Activated CD8-positive, alpha-beta memory T cell treated with anti-CD3 and anti-CD28 coated beads, Interleukin-2, amount 10 ng/mL, durations not matched to agents 7 days and 5 days (primary cell): ENCODE measurements at regions not wholly inside any gene's neighbourhood (a gene's known extent, or its start where the extent isn't known, plus 50 kb on each side); places are given as distances from the start of the nearest gene placed in this dataset.

ENCODE experiments used
- ATAC-seq: fragments of 150-1000 bp; cut with Tn5 transposase; one replicate; pipeline ENCODE4 v1.10.0; 2021; ENCODE audit warnings: moderate library complexity
- CTCF ChIA-PET: fragments of 350-600 bp; sonication (Branson Sonifier 250); formaldehyde crosslinking; loops from one replicate; lab custom pipeline; 2021; ENCODE audit warnings: antibody characterized with exemption; lab: Charles Lee
- DNase-seq: peaks from one replicate; pipeline ENCODE4 v3.0.0-alpha.2; 2020
- H3K27ac Mint-ChIP-seq: one replicate; pipeline ENCODE4 v1.8.0; 2021; ENCODE audit warnings: mild to moderate bottlenecking, mixed read lengths
- H3K27me3 Mint-ChIP-seq: one replicate; pipeline ENCODE4 v1.8.0; 2021; ENCODE audit warnings: mixed read lengths
- H3K36me3 Mint-ChIP-seq: one replicate; pipeline ENCODE4 v1.8.0; 2021; ENCODE audit warnings: mild to moderate bottlenecking, mixed read lengths
- H3K4me1 Mint-ChIP-seq: one replicate; pipeline ENCODE4 v1.8.0; 2021; ENCODE audit warnings: mixed read lengths
- H3K4me3 Mint-ChIP-seq: one replicate; pipeline ENCODE4 v1.8.0; 2021; ENCODE audit warnings: mild to moderate bottlenecking, moderate library complexity, mixed read lengths
- H3K9me3 Mint-ChIP-seq: one replicate; pipeline ENCODE4 v1.8.0; 2022; ENCODE audit warnings: low read depth, mixed read lengths

DNA sequence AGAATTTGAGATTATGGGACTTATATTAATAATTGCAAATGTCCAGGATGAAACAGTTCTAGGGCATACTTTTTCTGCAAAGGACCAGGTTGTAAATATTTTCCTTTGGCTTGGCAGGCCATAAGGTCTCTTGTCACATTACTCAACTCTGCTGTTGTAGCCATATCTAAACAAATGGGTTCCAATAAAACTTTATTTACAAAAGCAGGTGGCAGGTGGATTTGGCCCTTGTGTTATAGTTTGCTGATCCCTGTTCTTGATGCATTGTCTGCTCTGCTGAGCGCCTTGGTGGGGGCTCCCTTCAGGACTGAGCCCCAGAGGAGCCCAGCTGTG is 258.5 kb downstream of the FOXD2 start:
- H3K36me3 Mint-ChIP-seq = no peaks in the 10 kb centered on the region
- no peak overlapping the region for H3K4me3 Mint-ChIP-seq
- no peaks in the 10 kb centered on the region for H3K9me3 Mint-ChIP-seq
- H3K4me1 Mint-ChIP-seq = no peaks in the 10 kb centered on the region
- peaks cover 1% of the 10 kb centered on the region for H3K27me3 Mint-ChIP-seq
- H3K27ac Mint-ChIP-seq = no peak overlapping the region
- DNase-seq (no peak), ATAC-seq (no peak)
- CTCF ChIA-PET = interaction anchor here (1.0 to 1.7 kb wide), 2 partner anchors 14 to 29 kb away, joined by 3 to 5 read pairs; no protein-coding TSS in a partner anchor

DNA sequence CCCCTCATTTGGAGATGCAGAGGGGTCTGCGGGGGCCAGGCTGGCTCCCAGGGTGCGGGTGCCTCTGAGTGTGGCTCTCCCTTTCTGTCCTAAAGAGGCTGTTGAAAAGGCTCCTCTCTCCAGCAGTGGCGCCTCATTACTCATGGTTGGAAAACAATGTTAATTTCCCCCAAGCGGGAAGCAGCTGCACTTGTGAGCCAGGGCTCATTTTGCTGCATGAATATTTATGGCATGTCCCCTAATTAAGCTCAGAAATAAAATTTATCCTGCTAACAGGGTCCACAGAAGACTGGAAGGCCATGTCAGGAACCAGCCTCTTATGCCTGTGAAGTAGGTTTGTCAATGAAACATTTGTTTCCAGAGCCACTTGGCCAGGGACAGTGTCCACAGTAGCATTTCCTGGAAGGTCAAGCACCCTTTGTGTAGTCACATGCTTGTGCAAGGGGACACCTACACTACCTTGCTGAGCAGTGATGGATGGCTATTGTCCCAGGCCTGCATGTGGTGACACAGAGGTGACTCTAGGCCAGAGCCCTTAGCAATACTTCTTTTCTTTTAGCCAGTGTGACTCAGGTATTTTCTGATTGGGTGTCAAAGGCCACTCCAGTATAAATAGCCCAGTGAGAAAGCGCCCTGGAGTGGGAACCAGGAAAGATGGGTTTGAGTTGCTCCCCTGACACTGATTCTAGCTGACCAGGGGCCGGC is 259.0 kb downstream of the FOXD2 start:
- Mint-ChIP-seq H3K9me3 (no peaks in the 10 kb centered on the region), H3K27me3 (no peaks in the 10 kb centered on the region), H3K4me1 (no peaks in the 10 kb centered on the region), H3K27ac (no peak overlapping the region), H3K4me3 (no peak overlapping the region), H3K36me3 (no peaks in the 10 kb centered on the region)
- DNase-seq = no peak
- no peak for ATAC-seq
- CTCF ChIA-PET = interaction anchor here (1.0 to 2.4 kb wide), 3 partner anchors 13 to 29 kb away, joined by 3 to 6 read pairs (median 5); no protein-coding TSS in a partner anchor

DNA sequence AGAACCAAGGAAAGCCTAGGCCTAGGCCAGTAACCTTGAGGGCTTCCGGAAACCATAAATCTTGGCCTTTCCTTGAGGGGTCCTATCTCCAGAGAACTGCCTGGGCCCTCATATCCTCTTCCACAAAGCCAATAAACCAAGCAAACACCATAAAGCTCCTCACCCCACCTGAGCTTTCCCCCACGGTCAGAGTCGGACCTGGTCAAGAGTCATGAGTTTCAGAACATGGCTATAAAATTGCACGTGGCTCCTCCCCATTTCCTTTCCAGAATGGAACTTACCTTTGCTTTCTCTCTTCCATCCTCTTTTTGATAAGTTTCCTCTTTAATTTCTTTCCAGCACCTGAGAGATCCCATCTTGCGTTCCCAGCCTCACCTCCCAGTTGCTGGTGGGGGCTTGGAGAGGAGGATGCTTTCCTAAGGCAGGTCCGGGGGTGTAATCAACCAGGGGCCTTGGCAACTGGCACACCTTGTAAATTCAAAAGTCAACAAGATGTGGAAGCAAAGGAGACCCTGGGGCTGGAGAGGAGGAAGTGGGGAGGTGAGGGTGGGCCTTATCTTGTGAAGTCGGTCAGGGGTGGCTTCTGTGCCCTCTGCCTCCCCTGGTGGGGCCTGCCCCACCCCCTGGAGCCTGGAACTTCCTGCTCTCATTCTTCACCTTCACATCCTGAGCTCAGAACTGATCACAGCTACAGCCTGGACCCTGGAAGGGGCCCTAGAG is 259.9 kb downstream of the FOXD2 start:
- H3K27ac Mint-ChIP-seq = no peak overlapping the region
- H3K4me1 Mint-ChIP-seq = no peaks in the 10 kb centered on the region
- no peak overlapping the region for H3K4me3 Mint-ChIP-seq
- no peaks in the 10 kb centered on the region for H3K9me3 Mint-ChIP-seq
- H3K36me3 Mint-ChIP-seq = no peaks in the 10 kb centered on the region
- CTCF ChIA-PET = interaction anchor here (2.4 kb wide), 1 partner anchor 12 kb away, joined by 6 read pairs; no protein-coding TSS in a partner anchor
- no peak for DNase-seq
- H3K27me3 Mint-ChIP-seq = no peaks in the 10 kb centered on the region
- ATAC-seq = no peak

DNA sequence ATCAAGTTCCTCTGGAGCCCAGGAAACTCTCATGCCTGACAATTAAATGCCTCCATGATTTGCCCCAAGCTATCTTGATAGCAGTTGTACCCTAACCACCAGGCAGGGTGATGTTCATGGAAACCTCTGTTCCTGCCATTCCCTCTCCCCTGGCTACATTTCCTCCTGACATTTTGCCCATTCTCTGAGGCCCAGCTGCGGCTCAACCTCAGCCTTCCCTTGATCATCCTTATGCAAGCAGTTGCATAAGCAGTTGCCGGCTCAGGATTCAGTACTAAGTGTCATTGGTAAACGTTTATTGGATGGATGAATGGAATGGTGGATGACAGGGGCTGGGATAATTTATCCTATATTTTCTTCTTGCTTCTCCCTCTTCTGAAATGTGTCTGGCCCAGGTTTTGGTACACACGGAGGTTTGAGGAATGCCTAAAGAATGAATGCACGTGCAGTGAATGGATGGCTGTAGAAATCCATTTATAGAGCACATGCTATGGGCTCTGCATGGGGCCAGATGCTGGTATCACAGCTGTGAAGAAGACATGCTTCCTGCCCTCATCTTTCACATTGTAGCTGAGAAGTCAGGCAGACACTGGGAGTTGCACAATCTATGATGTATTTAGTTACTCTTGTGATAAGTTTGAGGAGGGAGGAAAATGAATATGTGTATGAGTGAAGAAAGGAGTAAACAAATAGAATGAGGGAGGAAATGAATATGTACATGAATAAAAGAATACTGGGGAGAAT is 261.8 kb downstream of the FOXD2 start:
- no peaks in the 10 kb centered on the region for H3K4me1 Mint-ChIP-seq
- no peaks in the 10 kb centered on the region for H3K36me3 Mint-ChIP-seq
- H3K27me3 Mint-ChIP-seq = no peaks in the 10 kb centered on the region
- no peak for DNase-seq
- no peak overlapping the region for H3K4me3 Mint-ChIP-seq
- no peaks in the 10 kb centered on the region for H3K9me3 Mint-ChIP-seq
- H3K27ac Mint-ChIP-seq = no peak overlapping the region
- CTCF ChIA-PET = interaction anchor here (0.9 to 2.4 kb wide), 3 partner anchors 10 to 311 kb away, joined by 3 to 6 read pairs (median 3); no protein-coding TSS in a partner anchor
- ATAC-seq = no peak

DNA sequence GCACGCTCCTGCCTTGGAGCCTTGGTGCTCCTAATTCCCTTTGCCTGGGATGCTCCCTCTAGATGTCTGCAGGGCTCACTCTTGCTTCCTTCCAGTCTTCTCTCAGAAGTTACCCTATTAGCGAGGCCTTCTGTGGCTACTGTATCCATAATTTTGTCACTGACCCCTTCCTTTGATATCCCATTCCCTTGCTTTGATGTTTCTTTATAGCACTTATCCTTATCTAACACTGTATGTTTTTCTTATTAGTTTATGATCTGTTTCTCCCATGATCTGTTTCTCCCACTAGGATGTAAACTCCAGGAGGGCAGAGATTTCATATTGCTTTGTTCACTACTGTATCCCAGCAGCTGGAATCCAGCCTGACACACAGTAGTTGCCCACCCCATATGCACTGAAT is 263.4 kb downstream of the FOXD2 start:
- CTCF ChIA-PET = interaction anchor here (1.0 kb wide), 2 partner anchors 10 to 90 kb away, joined by 3 read pairs; no protein-coding TSS in a partner anchor
- H3K4me3 Mint-ChIP-seq = no peak overlapping the region
- peaks cover 9% of the 10 kb centered on the region for H3K27me3 Mint-ChIP-seq

DNA sequence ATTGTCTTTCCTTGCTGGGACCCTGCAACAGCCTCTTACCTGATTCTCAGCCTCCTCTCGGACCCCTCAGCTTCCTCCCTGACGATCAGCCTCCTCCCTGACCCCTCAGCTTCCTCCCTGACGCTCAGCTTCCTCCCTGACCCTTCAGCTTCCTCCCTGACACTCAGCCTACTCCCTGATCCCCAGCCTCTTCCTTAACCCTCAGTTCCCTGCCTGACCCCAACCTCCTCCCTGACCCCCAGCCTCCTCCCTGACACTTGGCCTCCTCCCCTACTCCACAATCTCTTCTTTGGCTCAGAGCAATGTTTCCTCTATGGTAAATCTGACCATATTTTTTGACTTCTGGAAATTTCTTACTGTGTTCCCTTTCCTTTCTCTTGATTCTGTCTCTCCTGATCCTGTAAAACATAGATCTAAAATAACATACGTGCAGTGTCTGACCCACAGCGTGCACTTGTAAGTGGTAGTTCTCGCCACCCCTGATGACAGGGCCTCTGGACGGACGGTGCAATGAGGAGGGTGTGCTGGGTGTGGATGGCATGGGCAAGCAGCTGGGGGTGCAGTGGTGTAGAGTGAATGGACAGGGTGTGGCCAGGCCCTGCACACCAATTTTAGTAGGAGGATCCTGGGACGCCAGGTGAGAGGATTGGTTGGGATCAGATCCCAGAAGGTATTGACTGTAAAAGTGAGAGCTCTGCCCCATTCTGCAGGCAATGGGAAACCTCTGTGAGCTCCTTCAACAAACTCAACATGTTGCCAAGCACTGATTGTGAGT is 264.1 kb downstream of the FOXD2 start:
- Mint-ChIP-seq H3K4me3 (no peak overlapping the region), H3K27ac (no peak overlapping the region), H3K27me3 (peaks cover 13% of the 10 kb centered on the region), H3K4me1 (no peaks in the 10 kb centered on the region), H3K36me3 (no peaks in the 10 kb centered on the region), H3K9me3 (no peaks in the 10 kb centered on the region)
- no peak for DNase-seq
- no peak for ATAC-seq
- CTCF ChIA-PET = interaction anchor here (1.0 kb wide), 2 partner anchors 9 to 89 kb away, joined by 3 read pairs; no protein-coding TSS in a partner anchor

More for the DNA sequence above, 263.4 kb downstream of the FOXD2 start:
- Mint-ChIP-seq H3K9me3 (no peaks in the 10 kb centered on the region), H3K27ac (no peak overlapping the region), H3K4me1 (no peaks in the 10 kb centered on the region), H3K36me3 (no peaks in the 10 kb centered on the region)
- no peak for DNase-seq
- ATAC-seq = no peak

DNA sequence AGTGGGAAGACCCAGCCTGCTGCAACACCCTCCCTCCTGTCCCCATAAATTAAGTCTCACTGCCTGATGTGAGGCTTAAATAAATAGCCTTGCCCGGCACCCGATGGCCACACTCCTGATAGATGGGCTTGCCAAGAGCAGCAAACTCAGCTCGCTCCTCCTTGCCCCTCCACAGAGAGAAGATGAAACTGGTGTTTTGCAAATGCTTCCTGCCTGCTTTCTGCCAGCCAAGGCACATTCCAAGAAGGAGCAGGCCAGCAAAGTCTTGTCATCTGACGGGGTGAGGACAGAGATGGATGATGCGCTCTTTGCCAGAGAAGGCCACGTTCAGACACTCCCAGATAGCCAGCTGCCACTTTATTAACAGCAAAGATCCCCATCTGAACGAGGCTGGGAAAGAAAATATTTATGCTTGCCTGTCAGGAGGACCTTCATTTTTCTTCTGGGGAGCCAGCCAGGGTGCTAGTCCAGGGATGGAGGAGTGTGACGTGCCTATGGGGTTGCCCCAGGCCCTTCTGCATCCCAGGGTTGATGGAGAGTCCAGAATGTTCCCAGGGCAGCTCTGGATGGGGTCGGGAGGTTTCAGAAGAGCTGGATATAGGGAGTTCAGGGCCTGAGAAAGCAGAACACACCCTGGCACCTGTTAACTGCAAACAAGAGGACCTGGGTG is 265.4 kb downstream of the FOXD2 start:
- no peaks in the 10 kb centered on the region for H3K9me3 Mint-ChIP-seq
- no peak overlapping the region for H3K4me3 Mint-ChIP-seq
- CTCF ChIA-PET = interaction anchor here (1.3 to 3.5 kb wide), 3 partner anchors 23 to 270 kb away, joined by 3 to 15 read pairs (median 4); no protein-coding TSS in a partner anchor
- H3K4me1 Mint-ChIP-seq = no peaks in the 10 kb centered on the region
- ATAC-seq (no peak), DNase-seq (no peak)
- H3K27ac Mint-ChIP-seq = no peak overlapping the region
- no peaks in the 10 kb centered on the region for H3K36me3 Mint-ChIP-seq
- H3K27me3 Mint-ChIP-seq = peaks cover 24% of the 10 kb centered on the region

DNA sequence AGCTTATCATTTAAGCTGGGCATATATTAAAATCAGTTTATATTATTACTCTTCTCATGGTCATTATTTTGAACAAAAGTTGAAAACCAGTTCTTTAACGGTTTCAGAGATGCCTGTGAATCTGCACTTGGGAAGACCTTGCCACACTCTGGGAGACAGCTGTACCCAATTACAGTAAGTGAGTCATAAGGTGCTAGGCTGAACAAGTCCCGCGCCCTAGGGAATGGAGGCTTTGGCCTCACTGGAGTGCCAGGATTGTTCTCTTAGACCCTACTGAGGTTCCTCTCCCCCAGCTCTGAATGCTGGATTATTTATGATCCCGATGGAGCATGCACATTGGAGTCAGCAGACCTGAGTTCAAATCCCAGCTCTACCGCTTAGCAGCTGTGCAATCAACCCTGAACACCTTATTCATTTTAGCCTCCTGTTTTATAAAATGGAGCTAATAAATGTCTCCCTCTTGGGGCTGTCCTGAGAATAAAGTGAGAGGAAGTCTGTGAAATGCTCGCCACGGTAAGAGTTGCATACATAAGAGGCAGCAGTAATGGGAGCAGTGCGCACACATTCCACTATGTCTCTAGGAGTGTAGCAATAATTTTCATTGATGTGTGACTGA is 266.2 kb downstream of the FOXD2 start:
- H3K27me3 Mint-ChIP-seq = peaks cover 29% of the 10 kb centered on the region
- CTCF ChIA-PET = interaction anchor here (1.3 to 3.5 kb wide), 3 partner anchors 22 to 270 kb away, joined by 3 to 15 read pairs (median 4); no protein-coding TSS in a partner anchor
- ATAC-seq (no peak), DNase-seq (no peak)
- peaks cover 1% of the 10 kb centered on the region for H3K4me1 Mint-ChIP-seq
- H3K4me3 Mint-ChIP-seq = no peak overlapping the region
- no peaks in the 10 kb centered on the region for H3K36me3 Mint-ChIP-seq
- H3K27ac Mint-ChIP-seq = no peak overlapping the region
- no peaks in the 10 kb centered on the region for H3K9me3 Mint-ChIP-seq

DNA sequence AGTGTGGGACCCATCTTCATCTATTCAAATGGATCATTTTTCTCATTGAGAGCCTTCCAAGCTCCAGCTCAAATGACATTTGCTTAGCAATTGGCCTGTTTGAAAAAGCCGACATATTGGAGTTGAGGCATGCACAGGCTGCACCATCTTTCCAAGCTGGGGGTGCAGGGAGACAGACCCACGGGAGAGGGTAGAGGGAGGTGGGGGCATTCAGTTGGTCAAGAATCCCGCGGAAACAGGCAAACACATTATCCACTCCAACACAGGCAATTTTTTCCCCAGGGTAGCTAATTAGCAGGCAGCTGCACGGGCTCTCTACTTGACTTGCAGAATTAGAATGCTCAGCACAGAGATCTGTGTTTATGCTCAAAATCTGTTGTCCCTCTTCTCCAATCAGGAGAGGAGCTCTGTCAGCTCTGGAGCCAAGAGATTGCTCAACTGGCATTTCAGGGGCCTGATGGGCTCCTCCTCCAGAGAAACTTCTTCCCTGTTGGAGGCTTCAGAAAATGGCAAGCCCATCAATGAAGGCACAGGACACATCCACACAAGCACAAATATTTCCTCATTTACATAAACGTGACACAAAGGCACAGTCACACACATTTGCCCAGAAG is 267.8 kb downstream of the FOXD2 start:
- Mint-ChIP-seq H3K4me3 (no peak overlapping the region), H3K27ac (no peak overlapping the region), H3K27me3 (peaks cover 41% of the 10 kb centered on the region), H3K4me1 (peaks cover 5% of the 10 kb centered on the region), H3K36me3 (no peaks in the 10 kb centered on the region), H3K9me3 (no peaks in the 10 kb centered on the region)
- ATAC-seq (no peak), DNase-seq (no peak)
- CTCF ChIA-PET = interaction anchor here (0.6 to 3.5 kb wide), 4 partner anchors 20 to 277 kb away, joined by 3 to 15 read pairs (median 3); partner anchors contain the start of gene FOXD2

DNA sequence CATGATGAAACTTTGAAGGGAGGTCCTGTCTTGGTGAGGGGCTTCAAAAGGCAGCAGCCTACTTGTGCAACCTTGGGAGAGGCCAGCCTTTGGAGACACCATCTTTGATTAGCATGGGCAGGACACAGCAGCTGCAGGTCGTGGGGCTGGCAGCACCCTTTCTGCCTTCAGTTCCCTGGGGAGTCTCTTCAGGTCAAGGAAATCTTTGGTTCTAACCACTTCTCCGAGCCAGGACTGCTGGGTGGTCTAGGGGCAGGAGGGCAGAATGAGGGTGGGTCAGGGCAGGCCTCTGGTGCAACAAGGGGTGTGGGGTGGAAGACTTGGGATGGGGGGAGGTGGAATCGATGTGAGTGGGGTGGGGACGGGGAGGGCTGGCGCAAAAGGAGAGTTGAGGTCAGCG is 269.7 kb downstream of the FOXD2 start:
- Mint-ChIP-seq H3K27ac (no peak overlapping the region), H3K4me3 (no peak overlapping the region), H3K4me1 (peaks cover 5% of the 10 kb centered on the region), H3K27me3 (peaks cover 60% of the 10 kb centered on the region), H3K9me3 (no peaks in the 10 kb centered on the region), H3K36me3 (no peaks in the 10 kb centered on the region)
- no peak for ATAC-seq
- DNase-seq = no peak
- CTCF ChIA-PET = interaction anchor here (1.1 to 5.3 kb wide), 2 partner anchors 270 to 271 kb away, joined by 6 to 83 read pairs; partner anchors contain the start of gene FOXD2

DNA sequence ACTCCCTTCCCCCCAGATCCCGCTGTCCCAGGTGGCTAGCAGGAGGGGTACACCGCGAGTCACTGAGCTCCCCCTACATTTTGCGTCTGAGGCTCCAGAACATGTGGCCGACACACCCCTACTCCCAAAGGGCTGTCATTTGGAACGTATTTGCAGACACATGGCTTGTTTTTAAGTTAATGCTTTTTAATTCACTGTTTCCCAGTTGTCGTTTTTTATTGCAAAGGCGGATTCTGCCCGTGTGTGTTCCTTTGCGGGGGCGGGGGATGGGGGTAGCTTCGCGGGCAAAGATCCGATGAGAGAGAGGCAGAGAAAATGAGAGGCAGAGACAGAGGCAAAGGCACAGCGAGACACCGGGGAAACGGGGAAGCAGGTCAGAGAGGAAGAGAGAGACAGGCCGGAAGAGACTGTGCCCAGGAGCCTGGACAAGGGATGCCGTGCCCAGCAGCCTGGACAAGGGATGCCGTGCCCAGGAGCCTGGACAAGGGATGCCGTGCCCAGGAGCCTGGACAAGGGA is 270.2 kb downstream of the FOXD2 start:
- CTCF ChIA-PET = interaction anchor here (4.0 to 5.3 kb wide), 2 partner anchors 18 to 272 kb away, joined by 23 to 83 read pairs; partner anchors contain the start of gene FOXD2
- no peak overlapping the region for H3K4me3 Mint-ChIP-seq
- H3K9me3 Mint-ChIP-seq = no peaks in the 10 kb centered on the region
- peaks cover 5% of the 10 kb centered on the region for H3K4me1 Mint-ChIP-seq
- no peak overlapping the region for H3K27ac Mint-ChIP-seq
- H3K36me3 Mint-ChIP-seq = no peaks in the 10 kb centered on the region
- ATAC-seq (no peak), DNase-seq (no peak)
- H3K27me3 Mint-ChIP-seq = peaks cover 66% of the 10 kb centered on the region
